OCI-LY7 (cell line): ENCODE measurements at regions not wholly inside any gene's neighbourhood (a gene's known extent, or its start where the extent isn't known, plus 50 kb on each side); places are given as distances from the start of the nearest gene placed in this dataset.
A peak's percentile ranks its signal among the peaks of the same experiment; 100 is the strongest.

Experiments
- EZH2phosphoT487 ChIP-seq: fragments of 200-600 bp; sonication (generic); IDR thresholded peaks from 2 replicates; pipeline ENCODE4 v1.6.1; 2018; ENCODE audit warnings: low read depth, borderline replicate concordance, mild to moderate bottlenecking, mixed run types, antibody characterized with exemption, low read length, moderate library complexity, mixed read lengths
- TF ChIP-seq, protein P1 (sequence below): fragments of 200-600 bp; sonication (generic); conservative IDR thresholded peaks from 2 replicates; pipeline ENCODE4 v1.5.1; 2014; ENCODE audit warnings: mild to moderate bottlenecking, antibody characterized with exemption, low read length, moderate library complexity, mixed read lengths

DNA sequence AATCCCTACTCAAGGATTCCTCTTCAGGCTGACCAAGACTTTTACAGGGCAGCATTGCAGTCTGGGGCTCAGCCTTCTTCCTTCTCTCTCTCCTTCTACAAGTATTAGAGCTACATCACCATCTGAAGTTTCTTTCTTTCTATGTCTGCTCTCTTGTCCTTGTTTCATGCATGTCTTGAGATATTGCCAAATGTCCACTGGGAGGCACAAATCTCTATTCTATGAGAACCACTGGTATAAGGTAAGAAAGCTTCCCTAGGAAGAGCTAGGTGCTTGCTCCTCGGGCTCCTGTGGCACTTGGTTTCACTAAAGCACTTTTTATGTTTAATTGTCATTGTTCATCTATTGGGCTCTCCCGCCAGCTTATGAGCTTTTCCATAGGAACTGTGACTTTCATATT lies 289.2 kb upstream of the PCSK5 start:
- TF ChIP-seq, protein P1, sequence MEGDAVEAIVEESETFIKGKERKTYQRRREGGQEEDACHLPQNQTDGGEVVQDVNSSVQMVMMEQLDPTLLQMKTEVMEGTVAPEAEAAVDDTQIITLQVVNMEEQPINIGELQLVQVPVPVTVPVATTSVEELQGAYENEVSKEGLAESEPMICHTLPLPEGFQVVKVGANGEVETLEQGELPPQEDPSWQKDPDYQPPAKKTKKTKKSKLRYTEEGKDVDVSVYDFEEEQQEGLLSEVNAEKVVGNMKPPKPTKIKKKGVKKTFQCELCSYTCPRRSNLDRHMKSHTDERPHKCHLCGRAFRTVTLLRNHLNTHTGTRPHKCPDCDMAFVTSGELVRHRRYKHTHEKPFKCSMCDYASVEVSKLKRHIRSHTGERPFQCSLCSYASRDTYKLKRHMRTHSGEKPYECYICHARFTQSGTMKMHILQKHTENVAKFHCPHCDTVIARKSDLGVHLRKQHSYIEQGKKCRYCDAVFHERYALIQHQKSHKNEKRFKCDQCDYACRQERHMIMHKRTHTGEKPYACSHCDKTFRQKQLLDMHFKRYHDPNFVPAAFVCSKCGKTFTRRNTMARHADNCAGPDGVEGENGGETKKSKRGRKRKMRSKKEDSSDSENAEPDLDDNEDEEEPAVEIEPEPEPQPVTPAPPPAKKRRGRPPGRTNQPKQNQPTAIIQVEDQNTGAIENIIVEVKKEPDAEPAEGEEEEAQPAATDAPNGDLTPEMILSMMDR: peak; percentile 69
- TF ChIP-seq EZH2phosphoT487: no peak
